ENCODE measurements at regions not wholly inside any gene's neighbourhood (a gene's known extent, or its start where the extent isn't known, plus 50 kb on each side); places are given as distances from the start of the nearest gene placed in this dataset.

DNA sequence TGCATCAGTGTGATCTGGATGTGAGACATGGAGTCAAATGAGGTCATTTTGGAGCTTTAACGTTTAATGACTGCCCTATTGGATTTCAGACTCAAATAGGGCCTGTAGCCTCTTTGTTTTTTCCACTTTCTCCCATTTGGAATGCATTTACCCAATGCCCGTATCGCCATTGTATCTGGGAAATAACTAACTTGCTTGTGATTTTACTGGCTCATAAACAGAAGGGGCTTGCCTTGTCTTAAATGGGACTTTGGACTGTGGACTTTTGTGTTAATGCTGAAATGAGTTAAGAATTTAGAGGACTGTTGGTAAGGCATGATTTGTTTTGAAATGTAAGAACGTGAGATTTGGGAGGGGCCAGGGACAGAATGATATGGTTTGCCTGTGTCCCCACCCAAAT is 494.6 kb downstream of the CHSY3 start:
- FAIRE-seq: no peak
- no peaks in the 10 kb centered on the region for H3K27me3 ChIP-seq (replicated peaks in 1 of 4; ENCODE audit: control insufficient read depth in 3 of 4, extremely low read depth in 1 of 4, insufficient read depth in 3 of 4, low read length in 3 of 4)
- WGBS, 2 experiments (ENCODE audit: extremely low coverage in 1 of 2, insufficient coverage in 1 of 2, insufficient read length in 1 of 2, insufficient replicate concordance in 2 of 2, low coverage in 1 of 2, low lambda C conversion rate in 2 of 2, missing lambda C conversion rate in 1 of 2): 93% methylated on average over 4 of the region's 4 CpGs; no CpG with 5 or more reads in 1 of the 2 experiments

More for the DNA sequence above, 494.6 kb downstream of the CHSY3 start:
- H3K9me3 ChIP-seq (ENCODE audit: insufficient read depth in 2 of 2, low read depth in 1 of 2, low read length in 1 of 2): no peaks in the 10 kb centered on the region
- no peak overlapping the region for H3K4ac ChIP-seq (replicated peaks; ENCODE audit: insufficient read length, low read depth, low read length)
- no peak overlapping the region for H2BK15ac ChIP-seq (ENCODE audit: low read length)
- H2BK20ac ChIP-seq (ENCODE audit: low read length): no peak overlapping the region
- H4K91ac ChIP-seq (replicated peaks; ENCODE audit: insufficient read length, low read length): no peak overlapping the region
- no peak overlapping the region for H3K23ac ChIP-seq (ENCODE audit: insufficient read length)
- no peak overlapping the region for H3K4me3 ChIP-seq (ENCODE audit: extremely low read depth in 1 of 4, insufficient read depth in 2 of 4, low read depth in 3 of 4, low read length in 4 of 4)
- POLR2A ChIA-PET (ENCODE audit: partially characterized antibody): no interaction called here
- no peak overlapping the region for H3K18ac ChIP-seq (ENCODE audit: extremely low read depth, low read length)
- no peak overlapping the region for H3K4me2 ChIP-seq (ENCODE audit: insufficient read depth in 1 of 2, low read depth in 2 of 2, low read length in 2 of 2)
- no peak overlapping the region for H3K56ac ChIP-seq (replicated peaks; ENCODE audit: insufficient read length, low read depth, low read length)
- CTCF ChIA-PET (ENCODE audit: partially characterized antibody): no interaction called here
- H2AFZ ChIP-seq (ENCODE audit: low read length): no peak overlapping the region
- no peak overlapping the region for H2BK12ac ChIP-seq (ENCODE audit: low read depth, low read length)
- no peaks in the 10 kb centered on the region for H4K20me1 ChIP-seq (replicated peaks in 1 of 2; ENCODE audit: control insufficient read depth in 1 of 2, insufficient read depth in 2 of 2, low read length in 2 of 2)
- no peak overlapping the region for H3K9ac ChIP-seq (replicated peaks in 1 of 4; ENCODE audit: extremely low read depth in 1 of 4, low read depth in 3 of 4, low read length in 3 of 4)
- no peak for TF ChIP-seq GTF2F1 (IDR thresholded peaks at IDR 0.05; ENCODE audit: borderline replicate concordance, low read depth, low read length)
- TF ChIP-seq, protein P1, sequence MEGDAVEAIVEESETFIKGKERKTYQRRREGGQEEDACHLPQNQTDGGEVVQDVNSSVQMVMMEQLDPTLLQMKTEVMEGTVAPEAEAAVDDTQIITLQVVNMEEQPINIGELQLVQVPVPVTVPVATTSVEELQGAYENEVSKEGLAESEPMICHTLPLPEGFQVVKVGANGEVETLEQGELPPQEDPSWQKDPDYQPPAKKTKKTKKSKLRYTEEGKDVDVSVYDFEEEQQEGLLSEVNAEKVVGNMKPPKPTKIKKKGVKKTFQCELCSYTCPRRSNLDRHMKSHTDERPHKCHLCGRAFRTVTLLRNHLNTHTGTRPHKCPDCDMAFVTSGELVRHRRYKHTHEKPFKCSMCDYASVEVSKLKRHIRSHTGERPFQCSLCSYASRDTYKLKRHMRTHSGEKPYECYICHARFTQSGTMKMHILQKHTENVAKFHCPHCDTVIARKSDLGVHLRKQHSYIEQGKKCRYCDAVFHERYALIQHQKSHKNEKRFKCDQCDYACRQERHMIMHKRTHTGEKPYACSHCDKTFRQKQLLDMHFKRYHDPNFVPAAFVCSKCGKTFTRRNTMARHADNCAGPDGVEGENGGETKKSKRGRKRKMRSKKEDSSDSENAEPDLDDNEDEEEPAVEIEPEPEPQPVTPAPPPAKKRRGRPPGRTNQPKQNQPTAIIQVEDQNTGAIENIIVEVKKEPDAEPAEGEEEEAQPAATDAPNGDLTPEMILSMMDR (IDR thresholded peaks at IDR 0.05; ENCODE audit: control extremely low read depth in 1 of 3, insufficient read depth in 1 of 3, low read depth in 1 of 3, low read length in 3 of 3): no peak
- no peak overlapping the region for H2BK5ac ChIP-seq (ENCODE audit: low read depth, low read length)
- no peak overlapping the region for H2AK5ac ChIP-seq (ENCODE audit: low read depth, low read length)
- no peak for DNase-seq (ENCODE audit: low read depth in 1 of 2, low spot score in 2 of 2)
- H3K79me1 ChIP-seq (ENCODE audit: low read depth, low read length): no peaks in the 10 kb centered on the region
- no peaks in the 10 kb centered on the region for H3K36me3 ChIP-seq (ENCODE audit: control insufficient read depth in 2 of 4, insufficient read depth in 4 of 4, low read length in 3 of 4)
- H3K79me2 ChIP-seq (ENCODE audit: control insufficient read depth in 1 of 2, insufficient read depth in 2 of 2, low read length in 2 of 2): no peaks in the 10 kb centered on the region
- no peak overlapping the region for H2BK120ac ChIP-seq (replicated peaks; ENCODE audit: low read depth, low read length)
- H4K5ac ChIP-seq (ENCODE audit: insufficient read length, low read depth, low read length): no peak overlapping the region
- no peak overlapping the region for H3K14ac ChIP-seq (ENCODE audit: insufficient read length)
- H3K27ac ChIP-seq (ENCODE audit: low read depth, low read length): no peak overlapping the region
- H4K8ac ChIP-seq (ENCODE audit: extremely low read depth, insufficient read depth, low read length): no peak overlapping the region
- no peaks in the 10 kb centered on the region for H3K23me2 ChIP-seq (ENCODE audit: low read depth, low read length)
- H3K4me1 ChIP-seq (replicated peaks in 1 of 4; ENCODE audit: control insufficient read depth in 3 of 4, insufficient read depth in 4 of 4, low read length in 3 of 4): peaks cover 0 to 4% (median 1%) of the 10 kb centered on the region in 4 experiments; a peak in 3 of 7 replicates

Data from H1 (cell line).